Globus pallidus (tissue), 1 donor: ENCODE measurements at regions not wholly inside any gene's neighbourhood (a gene's known extent, or its start where the extent isn't known, plus 50 kb on each side); places are given as distances from the start of the nearest gene placed in this dataset.
"Not testable (repeated sequence)": the region's sequence is repeated elsewhere in the genome, so short reads cannot be mapped to it uniquely, and the experiment has no call there.

Experiments used
- DNase-seq: peaks from one replicate; pipeline ENCODE4 v3.0.0-alpha.2; 2015; ENCODE audit warnings: low spot score

GRCh38 chr17:37828651-37829124 is 83.8 kb upstream of the HNF1B start:
- no peak for DNase-seq

DNA sequence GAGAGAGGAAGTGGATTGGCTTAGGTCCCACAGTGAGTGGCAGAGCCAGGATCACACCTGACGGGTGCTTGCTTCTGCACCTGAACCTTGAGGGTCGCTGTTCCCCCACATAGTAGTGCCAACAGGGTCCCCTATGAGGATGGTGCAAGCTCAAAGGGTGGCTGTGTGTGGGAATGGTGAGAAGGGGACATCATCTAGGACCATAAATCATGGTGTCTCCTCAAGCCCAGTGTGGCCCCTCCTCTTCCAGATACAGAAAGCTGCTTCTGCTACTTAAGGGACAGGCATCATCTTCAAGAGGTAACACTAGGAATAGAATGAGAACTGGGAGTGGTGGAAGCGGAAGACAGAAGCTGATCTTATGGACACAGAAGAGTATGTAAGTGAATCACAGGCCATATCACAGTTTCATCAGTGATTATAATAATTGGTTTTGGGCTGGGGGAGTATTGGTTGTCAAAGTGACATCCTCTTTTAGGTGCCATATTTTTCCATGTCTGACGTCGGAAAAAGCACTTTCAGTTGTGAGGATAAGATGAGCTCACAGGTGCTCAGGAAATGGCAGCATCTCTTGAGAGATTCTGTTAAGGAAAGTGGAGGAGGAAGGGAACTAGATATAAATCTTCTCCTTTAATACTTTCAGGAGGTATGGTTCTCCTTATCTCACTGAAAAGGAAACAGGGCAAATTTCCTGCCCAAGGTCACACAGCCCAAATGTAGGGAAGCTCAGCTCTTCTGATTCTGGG is 83.2 kb upstream of the HNF1B start:
- no peak for DNase-seq

DNA sequence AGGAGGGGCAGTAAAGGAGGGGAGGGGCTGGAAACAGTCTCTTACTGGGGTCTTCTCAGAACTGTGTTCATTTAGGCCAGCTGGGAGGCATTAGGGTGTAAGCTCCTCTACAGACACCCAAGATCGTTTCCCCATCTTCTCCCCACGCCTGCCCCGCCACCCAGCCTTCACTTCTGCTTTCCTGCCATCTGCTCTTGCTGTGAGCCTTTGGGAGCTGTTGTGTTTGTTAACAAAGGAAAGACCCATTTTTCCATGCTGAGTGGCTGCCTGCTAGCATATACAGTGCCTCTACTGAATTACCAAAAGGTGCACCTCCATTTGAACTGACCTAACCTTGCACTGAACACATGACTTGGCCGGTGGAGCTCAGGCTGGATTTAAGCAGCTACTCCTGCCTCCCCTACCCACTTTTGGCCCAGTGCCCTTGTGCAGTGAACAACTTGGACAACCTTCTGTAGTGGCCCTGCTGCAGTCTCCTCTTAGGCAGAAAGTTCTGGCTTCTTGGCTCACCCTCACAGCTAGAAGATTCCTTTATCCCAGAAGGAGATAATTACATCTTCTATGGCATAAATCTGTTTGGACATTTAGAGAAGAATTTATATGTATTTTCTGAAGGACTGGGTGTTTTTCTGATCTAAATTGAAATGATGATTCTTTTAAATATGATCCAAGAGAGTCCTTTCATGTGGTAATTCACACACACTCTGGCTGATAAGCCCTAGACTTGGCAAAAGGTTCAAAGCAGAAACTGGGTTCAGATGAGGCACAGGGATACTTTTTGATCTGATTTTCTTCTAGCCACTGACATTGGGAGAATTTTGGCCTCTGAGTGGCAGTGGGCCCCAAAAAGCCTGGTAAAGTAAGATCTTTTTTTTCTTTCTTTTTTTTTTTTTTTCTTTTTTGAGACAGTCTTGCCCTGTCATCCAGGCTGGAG is 81.9 kb upstream of the HNF1B start:
- DNase-seq: no peak

DNA sequence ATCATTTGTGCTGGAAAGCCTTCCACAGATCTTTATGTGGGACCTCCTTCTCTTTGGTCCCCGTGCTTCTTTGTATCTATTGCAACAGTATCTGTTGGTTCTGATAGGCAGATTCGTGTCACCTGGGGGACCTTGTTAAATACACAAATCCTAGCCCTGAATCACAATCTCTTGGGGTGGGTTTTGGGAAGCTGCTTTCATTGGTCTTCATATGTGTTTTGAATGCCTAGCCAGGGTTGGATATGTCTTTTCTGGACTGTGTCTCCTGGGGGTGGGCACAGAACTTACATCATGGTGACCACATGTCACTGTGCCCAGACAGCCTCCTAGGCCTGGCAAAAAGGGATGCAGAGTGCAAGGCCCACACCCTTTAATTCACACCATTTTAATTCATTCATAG is 81.0 kb upstream of the HNF1B start:
- no peak for DNase-seq

DNA sequence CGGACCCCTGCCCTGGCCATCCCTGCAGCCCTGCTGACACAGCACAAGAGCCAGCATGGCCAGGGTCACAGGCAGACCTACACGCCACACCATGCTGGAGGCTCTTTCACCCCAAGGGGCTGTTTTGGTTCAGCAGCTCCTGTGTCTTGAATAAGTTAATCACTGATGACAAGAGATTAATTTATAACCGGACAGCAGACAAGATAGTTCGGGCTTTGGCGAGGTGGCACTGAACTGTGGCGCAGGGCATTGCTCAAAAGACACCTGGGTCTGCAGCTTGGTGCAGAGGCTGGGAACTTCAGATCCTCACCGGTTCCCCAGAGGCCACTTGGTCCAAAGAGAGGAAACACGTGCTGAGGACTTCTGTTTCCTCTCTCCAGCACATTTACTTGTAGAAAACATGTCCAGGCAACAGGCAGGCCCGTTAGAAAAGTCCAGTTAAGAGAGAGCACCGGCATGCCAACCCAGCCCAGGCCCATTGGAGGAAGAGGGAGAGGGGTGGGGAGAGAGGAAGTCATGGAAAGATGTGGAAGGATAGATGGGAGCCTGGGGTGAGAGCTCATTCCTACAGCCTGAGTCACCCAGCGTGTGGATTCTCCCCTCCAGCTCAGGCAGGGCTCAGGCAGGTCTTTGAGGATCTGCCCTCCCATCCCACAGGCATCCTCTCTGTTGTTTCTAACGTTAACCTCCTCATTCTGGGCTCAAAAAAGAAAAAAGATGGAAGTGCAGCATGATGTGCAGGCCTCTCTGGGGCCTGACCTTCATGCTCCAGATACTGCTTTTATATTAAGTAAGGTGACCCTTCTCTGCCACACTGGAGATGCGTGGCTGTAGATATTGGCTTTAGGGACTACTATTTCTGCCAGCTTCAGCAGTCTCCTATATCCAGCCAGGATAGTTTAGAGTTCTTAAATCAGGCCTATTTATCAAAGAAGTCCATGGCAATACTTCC is 80.0 kb upstream of the HNF1B start:
- DNase-seq: no peak

DNA sequence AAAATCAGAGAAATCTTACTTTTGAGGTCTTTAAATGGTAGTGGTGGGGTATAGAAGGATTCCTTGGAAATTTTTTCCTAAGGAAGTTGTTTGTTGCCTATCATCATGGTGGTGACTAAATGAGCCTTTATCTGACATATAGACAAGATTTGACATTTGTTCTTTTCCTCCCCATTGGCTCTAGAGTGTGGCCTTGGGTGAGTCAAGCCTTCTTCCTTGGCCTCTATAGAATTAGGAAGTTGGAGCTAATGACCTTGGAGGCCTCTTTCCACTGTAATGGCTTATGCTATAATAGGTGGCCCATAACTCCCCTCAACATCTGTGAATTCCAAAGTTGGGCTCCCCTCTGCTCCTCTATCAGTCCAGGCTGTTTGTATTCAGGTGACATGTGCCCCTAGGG is 79.1 kb upstream of the HNF1B start:
- no peak for DNase-seq

DNA sequence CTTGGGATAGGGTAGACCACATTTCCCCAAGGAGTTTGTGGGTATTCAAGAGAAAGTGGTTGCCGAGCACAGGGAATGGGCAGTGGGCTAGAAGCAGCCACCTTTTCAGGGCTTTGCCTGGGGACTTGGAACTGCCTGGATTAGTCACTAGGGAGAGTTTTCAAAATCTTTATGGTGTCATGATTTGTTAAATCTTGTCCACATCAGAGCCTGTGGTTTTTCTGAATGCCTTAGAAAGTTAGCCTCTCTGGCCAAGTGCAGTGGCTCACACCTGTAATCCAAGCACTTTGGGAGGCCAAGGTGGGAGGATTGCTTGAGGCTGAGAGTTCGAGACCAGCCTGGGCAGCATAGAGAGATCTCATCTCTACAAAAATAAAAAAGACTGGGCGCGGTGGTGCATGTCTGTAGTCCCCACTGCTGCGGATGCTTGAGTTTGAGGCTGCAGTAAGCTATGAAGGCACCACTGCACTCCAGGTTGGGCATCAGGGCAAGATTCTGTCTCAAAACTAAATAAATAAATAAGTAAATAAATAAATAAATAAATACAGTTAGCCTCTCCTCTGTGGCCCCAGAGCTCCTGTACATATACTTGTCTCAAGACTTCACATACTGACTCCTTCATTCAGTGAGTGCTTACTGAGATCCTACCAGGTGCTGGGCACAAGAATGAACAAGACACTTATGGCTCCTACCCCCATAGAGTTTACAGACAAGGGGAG is 76.3 kb upstream of the HNF1B start:
- DNase-seq: no peak

DNA sequence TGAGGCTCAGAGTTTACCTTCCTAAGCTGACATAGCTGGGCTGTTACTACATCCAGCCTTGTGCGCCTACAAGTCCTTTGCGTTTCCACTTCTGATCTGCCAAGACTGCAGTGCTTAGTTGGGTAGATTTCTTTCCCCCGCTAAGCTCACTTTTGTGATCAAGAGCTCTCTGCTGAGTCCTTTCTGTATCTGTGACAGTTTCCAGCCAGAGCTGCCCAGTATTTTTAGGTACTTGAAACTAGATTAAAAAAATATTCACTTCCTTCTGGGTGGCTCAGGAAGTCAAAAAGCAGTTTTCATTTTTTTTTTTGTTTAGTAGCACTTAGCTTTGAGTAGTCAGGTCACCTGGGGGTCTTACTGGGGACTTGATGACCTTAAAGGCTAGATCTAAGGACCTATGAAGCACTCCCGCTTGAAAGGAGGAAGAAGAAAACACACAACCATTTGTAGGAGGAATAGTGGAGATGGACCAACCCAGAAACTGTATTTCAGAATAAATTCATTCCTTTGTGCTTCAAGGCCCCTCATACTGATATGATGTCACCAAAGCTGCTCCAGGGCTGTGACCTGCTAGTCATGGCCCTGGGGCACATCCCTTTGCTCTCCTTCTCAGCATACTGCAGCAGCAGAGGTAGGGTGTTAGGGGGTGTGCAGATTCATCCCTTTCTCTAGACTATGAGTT is 75.6 kb upstream of the HNF1B start:
- no peak for DNase-seq

- no peak for DNase-seq
Observed at GRCh38 chr17:37818689-37819088, 73.8 kb upstream of the HNF1B start.

DNA sequence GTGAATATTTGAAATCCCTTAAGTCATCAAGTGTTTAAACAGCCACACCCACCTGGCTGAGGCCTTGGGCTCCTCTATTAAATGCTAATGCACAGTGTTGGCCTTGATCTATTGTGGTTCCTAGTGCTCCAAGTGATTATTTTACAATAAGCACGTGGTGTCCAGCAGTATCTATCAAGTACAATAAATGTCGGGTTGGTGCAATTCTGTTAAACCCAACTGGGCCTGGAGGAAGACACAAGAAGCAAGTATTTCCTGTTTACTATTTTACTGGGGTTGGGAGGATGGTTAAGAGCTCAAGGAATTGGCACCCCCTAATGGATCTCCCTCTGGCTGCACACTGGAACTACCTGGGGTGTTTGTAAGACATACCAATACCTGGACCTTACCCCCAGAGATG is 72.1 kb upstream of the HNF1B start:
- DNase-seq: no peak

DNA sequence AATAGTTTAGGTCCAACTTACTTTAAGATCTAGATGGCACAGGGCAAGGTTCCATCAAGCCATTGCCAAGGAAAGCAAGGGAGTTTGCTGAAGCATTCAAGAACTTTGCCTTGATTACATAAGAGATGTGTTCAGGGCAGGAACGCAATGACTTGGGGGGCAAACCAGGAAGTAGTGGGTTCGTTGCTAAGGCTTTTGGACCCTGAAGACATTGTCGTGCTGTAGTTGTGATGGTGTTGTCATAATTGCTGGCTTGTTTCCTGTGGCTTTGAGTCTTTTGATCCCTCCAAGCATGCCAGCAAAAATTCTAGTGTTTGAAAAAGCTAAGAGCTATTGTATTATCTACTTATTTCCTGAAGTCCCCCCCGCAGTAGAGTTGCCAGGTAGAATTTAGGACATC is 70.7 kb upstream of the HNF1B start:
- DNase-seq: no peak

DNA sequence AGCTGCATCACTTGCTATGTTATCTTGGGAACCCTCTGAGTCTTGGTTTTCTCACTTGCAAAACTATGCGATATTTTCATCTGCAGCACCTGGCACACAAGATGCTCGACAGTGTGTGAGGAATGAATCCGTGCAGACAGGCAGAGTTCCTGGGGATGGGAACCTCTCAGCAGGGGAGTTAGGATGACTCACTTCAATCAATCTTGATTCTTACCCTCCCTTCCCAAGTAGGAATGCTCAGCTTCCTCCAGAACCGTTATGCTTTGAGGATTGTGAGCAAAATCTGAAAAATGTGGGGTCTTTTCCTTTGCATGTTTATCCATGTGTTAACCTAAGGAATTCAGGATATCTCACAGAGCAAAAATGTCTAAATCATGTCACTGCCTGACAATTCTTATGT is 68.9 kb upstream of the HNF1B start:
- no peak for DNase-seq

DNA sequence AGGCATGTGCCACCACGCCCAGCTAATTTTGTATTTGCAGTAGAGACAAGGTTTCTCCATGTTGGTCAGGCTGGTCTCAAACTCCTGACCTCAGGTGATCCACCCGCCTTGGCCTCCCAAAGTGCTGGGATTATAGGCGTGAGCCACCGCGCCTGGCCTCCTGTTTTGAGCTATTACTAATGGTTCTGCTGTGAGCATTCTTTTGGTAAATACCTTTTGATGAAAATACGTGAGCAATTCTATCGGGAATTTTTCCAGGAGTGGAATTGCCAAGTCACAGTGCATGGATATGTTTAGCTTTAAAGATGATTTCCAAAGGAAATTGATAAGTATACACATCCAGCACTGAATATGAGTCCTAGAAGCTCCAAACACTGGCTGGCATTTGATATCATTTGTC is 64.0 kb upstream of the HNF1B start:
- not testable (repeated sequence) for DNase-seq

- DNase-seq: peak; percentile 21
Observed at GRCh38 chr17:37802712-37803416, 58.0 kb upstream of the HNF1B start.

DNA sequence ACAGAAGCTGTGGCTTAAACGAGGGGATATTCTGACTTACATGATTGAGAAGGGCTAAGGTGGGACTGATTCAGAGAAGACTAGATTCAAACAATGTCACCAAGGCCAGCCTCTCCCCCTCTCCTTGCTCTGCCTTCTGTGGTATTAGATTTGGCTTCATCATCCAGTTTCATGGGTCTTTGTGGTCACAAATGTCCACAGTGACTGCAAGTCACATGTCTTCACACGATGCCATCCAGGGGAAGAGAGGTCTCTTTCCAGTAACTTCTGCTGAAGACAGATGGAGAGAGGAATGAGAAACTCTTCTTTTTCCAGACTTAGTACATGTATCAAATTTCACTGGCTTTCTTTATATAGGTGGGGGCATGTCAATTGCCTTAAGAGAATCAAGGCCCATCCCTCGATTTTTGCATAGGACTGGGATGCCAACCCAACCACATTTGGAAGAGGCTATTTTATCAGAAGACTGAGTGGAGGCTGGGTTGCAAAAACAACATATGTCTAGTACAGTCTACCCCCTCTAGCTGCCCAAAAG is 57.3 kb upstream of the HNF1B start:
- DNase-seq: no peak

DNA sequence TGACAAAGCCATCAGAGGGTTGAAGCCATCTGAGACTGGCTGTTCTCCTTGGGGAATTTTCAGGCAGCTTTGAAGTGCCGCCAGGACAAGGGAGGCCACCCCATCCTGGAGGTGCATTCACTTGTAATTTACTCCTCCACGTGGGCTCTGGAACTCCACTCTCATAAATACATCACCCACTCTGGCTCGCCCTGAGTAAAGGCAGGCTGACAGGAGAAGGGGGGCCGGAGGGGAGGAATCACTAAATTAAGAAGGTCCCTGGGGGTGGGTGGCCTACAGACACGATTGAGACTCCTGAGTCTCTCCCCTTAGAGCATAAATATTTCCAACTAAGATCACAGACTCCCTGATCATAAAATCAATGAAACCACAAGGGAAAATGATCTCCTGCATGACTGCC is 56.3 kb upstream of the HNF1B start:
- DNase-seq: no peak

- no peak for DNase-seq
Observed at GRCh38 chr17:37797206-37797605, 52.3 kb upstream of the HNF1B start.

DNA sequence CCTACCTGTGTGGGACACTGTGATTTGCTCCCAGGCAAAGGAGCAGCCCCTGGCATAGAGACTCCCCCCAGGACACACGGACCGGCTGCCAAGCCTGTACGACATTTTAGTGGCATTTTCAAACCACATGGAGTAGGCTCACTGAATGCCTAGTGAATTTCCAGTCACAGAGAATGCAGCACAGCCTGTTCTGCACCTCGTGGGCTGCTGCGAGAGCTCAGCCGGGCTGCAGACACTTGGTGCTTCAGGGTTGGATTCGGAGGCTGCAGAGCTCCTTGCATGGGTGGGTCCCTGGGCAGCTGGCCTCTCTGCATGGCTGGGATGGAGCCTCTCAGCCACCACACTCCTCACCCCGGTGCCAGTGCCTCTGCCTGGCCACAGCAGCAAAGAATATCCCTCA is 51.2 kb upstream of the HNF1B start:
- DNase-seq: no peak
